Vagina (tissue), 2 donors: ENCODE measurements at regions not wholly inside any gene's neighbourhood (a gene's known extent, or its start where the extent isn't known, plus 50 kb on each side); places are given as distances from the start of the nearest gene placed in this dataset.

Source experiments
- DNase-seq, 2 donors: peaks; one replicate each; pipeline ENCODE4 v3.0.0-alpha.2; 2017; ENCODE audit errors: extremely low spot score in 2 of 2
- H3K27ac ChIP-seq: fragments of 200-600 bp; sonication (generic); one replicate; pipeline ENCODE4 v1.5.1; 2019
- H3K27me3 ChIP-seq: fragments of 200-600 bp; sonication (generic); one replicate; pipeline ENCODE4 v1.5.1; 2019
- H3K36me3 ChIP-seq, 2 donors: fragments of 200-600 bp; sonication (generic); one replicate each; pipeline ENCODE4 v1.5.1; 2017 to 2019
- H3K4me1 ChIP-seq: fragments of 200-600 bp; sonication (generic); one replicate; pipeline ENCODE4 v1.5.1; 2019
- H3K4me3 ChIP-seq, 2 donors: fragments of 200-600 bp; sonication (generic); 1 replicate in 1 of 2; 2 replicates in 1 of 2; pipeline ENCODE4 v1.5.1; 2016 to 2019
- H3K9me3 ChIP-seq: fragments of 200-600 bp; sonication (generic); one replicate; pipeline ENCODE4 v1.5.1; 2019
- CTCF ChIP-seq, 3 experiments: fragments of 450-650 bp in 2 of 3; fragments of 200-600 bp in 1 of 3; sonication (generic) in 1 of 3; IDR thresholded peaks; one replicate each; pipeline ENCODE4 v1.5.1; 2017 to 2019; ENCODE audit warnings: antibody characterized with exemption in 3 of 3, mild to moderate bottlenecking in 2 of 3, moderate library complexity in 2 of 3
- POLR2A ChIP-seq, 2 donors: fragments of 450-650 bp; IDR thresholded peaks; one replicate each; pipeline ENCODE4 v1.6.1; 2017; ENCODE audit warnings: antibody characterized with exemption in 2 of 2, mild to moderate bottlenecking in 2 of 2, moderate library complexity in 2 of 2
- POLR2AphosphoS5 ChIP-seq, 2 donors: sonication (generic); formaldehyde crosslinking; IDR thresholded peaks; one replicate each; pipeline ENCODE4 v1.9.0; 2017; ENCODE audit warnings: antibody characterized with exemption in 2 of 2, mild to moderate bottlenecking in 2 of 2, low read depth in 1 of 2; ENCODE audit not compliant: insufficient read depth in 1 of 2
- intact Hi-C: fragments of 100-400 bp; cut with DNase I; formaldehyde crosslinking; loops from one replicate; pipeline ENCODE4 v1.15.1; 2023

- no peak for TF ChIP-seq POLR2A (IDR thresholded peaks at IDR 0.05)
- no peak for TF ChIP-seq POLR2AphosphoS5 (IDR thresholded peaks at IDR 0.05; ENCODE audit: insufficient read depth in 1 of 2, low read depth in 1 of 2)
- no peaks in the 10 kb centered on the region for H3K4me1 ChIP-seq
- no peak for DNase-seq
- intact Hi-C loops, result no loop called here
- H3K27ac ChIP-seq, result no peak overlapping the region
- H3K27me3 ChIP-seq, result no peaks in the 10 kb centered on the region
- no peak overlapping the region for H3K4me3 ChIP-seq
- no peaks in the 10 kb centered on the region for H3K36me3 ChIP-seq
- no peaks in the 10 kb centered on the region for H3K9me3 ChIP-seq
Measured at GRCh38 chr18:28510210-28510609, 333.3 kb upstream of the CDH2 start.

GRCh38 chr18:28504066-28504465 is 327.1 kb upstream of the CDH2 start:
- intact Hi-C loops, result no loop called here
- no peaks in the 10 kb centered on the region for H3K4me1 ChIP-seq
- no peak overlapping the region for H3K4me3 ChIP-seq
- no peaks in the 10 kb centered on the region for H3K9me3 ChIP-seq
- no peaks in the 10 kb centered on the region for H3K27me3 ChIP-seq
- no peak for DNase-seq
- H3K36me3 ChIP-seq, result no peaks in the 10 kb centered on the region
- no peak for TF ChIP-seq POLR2AphosphoS5 (IDR thresholded peaks at IDR 0.05; ENCODE audit: insufficient read depth in 1 of 2, low read depth in 1 of 2)
- TF ChIP-seq CTCF (IDR thresholded peaks at IDR 0.05), result no peak
- TF ChIP-seq POLR2A (IDR thresholded peaks at IDR 0.05), result no peak
- H3K27ac ChIP-seq, result no peak overlapping the region

GRCh38 chr18:28494151-28494550 is 317.2 kb upstream of the CDH2 start:
- no peak overlapping the region for H3K27ac ChIP-seq
- H3K36me3 ChIP-seq, result no peaks in the 10 kb centered on the region
- no peaks in the 10 kb centered on the region for H3K9me3 ChIP-seq
- H3K27me3 ChIP-seq, result no peaks in the 10 kb centered on the region
- intact Hi-C loops, result no loop called here
- DNase-seq, result no peak
- no peaks in the 10 kb centered on the region for H3K4me1 ChIP-seq
- no peak overlapping the region for H3K4me3 ChIP-seq
- no peak for TF ChIP-seq CTCF (IDR thresholded peaks at IDR 0.05)

DNA sequence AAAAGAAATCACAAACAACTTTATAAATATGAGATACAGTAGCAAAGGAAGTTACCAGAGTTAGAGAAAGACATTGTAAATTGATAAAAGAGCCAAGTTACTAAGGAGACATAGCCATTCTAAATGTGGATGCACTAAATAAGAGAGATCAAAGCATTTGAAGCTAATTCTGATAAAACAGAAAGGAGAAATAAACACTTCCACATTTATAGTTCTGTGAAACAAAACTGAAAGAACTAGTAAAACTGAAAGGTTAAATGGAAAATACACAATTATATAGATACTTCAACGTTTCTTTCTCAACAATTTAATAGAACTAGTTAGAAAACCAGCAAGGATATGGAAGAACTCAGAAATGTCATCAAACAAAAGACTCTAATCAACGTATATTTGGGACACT is 309.0 kb upstream of the CDH2 start:
- no peak overlapping the region for H3K27ac ChIP-seq

DNA sequence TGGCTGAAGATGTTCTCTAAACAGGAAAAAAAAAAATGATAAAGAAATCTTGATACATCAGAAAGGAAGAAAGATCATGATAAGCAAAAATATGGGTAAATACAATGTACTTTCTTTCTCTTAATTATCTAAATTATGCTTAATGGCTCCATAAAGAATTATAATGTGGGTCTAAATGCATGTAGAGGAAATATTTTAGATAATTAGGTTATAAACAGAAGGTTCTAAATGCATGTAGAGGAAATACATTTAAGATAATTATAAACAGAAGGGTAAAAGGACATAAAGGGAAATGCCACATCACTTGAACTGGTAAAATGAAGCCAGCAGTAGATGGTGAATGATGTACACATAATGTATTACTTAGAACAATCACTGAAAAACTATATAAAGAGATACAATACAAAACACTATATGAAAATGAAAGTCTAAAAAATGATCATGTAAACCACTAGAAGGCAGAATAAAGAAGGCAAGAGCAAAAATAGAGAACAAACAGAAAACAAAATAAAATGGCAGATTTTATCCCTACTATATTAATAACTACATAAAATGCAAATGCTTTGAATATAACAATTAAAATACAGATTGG is 308.4 kb upstream of the CDH2 start:
- DNase-seq, result no peak
- H3K4me1 ChIP-seq, result no peaks in the 10 kb centered on the region
- H3K27ac ChIP-seq, result no peak overlapping the region
- no peak overlapping the region for H3K4me3 ChIP-seq
- no peaks in the 10 kb centered on the region for H3K27me3 ChIP-seq
- no peaks in the 10 kb centered on the region for H3K36me3 ChIP-seq
- H3K9me3 ChIP-seq, result no peaks in the 10 kb centered on the region
- intact Hi-C loops, result no loop called here
- TF ChIP-seq POLR2AphosphoS5 (IDR thresholded peaks at IDR 0.05; ENCODE audit: insufficient read depth in 1 of 2, low read depth in 1 of 2) (no peak), CTCF (IDR thresholded peaks at IDR 0.05) (no peak), POLR2A (IDR thresholded peaks at IDR 0.05) (no peak)

More for the DNA sequence above, 309.0 kb upstream of the CDH2 start:
- Histone ChIP-seq H3K4me1 (no peaks in the 10 kb centered on the region), H3K27me3 (no peaks in the 10 kb centered on the region), H3K36me3 (no peaks in the 10 kb centered on the region), H3K4me3 (no peak overlapping the region), H3K9me3 (no peaks in the 10 kb centered on the region)
- no peak for DNase-seq
- intact Hi-C loops, result no loop called here
- TF ChIP-seq CTCF (IDR thresholded peaks at IDR 0.05), result no peak
- no peak for TF ChIP-seq POLR2AphosphoS5 (IDR thresholded peaks at IDR 0.05; ENCODE audit: insufficient read depth in 1 of 2, low read depth in 1 of 2)
- TF ChIP-seq POLR2A (IDR thresholded peaks at IDR 0.05), result no peak
